GM18519 (cell line): ENCODE measurements at regions not wholly inside any gene's neighbourhood (a gene's known extent, or its start where the extent isn't known, plus 50 kb on each side); places are given as distances from the start of the nearest gene placed in this dataset.
"Not testable (repeated sequence)": the region's sequence is repeated elsewhere in the genome, so short reads cannot be mapped to it uniquely, and the experiment has no call there.

Experiments used
- ATAC-seq: cut with Tn5 transposase; IDR thresholded peaks from one replicate; pipeline ENCODE4 v1.9.1; 2021; ENCODE audit warnings: mild to moderate bottlenecking, moderate library complexity; ENCODE audit not compliant: unreplicated experiment, low FRiP score

DNA sequence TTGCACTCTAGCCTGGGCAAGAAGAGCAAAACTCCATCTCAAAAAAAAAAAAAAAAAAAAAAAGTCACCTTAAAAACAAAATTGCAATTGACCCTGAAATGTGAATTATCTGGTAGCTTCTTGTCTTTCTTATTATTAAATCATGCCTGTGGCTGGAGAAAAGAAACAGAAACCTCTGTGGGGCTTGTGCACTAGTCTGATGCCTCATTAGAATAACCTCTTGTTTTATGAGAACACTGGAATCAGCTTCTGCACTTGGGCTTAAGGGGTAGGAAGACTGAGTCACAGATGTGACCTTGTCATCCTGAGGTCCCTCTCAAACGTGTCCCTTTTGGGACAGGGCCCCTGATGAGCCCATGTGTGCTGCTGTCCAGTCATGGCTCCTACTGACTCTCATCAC lies 237.9 kb downstream of the DACT1 start:
- ATAC-seq, result no peak

GRCh38 chr14:58876608-58877007 lies 238.8 kb downstream of the DACT1 start:
- no peak for ATAC-seq

DNA sequence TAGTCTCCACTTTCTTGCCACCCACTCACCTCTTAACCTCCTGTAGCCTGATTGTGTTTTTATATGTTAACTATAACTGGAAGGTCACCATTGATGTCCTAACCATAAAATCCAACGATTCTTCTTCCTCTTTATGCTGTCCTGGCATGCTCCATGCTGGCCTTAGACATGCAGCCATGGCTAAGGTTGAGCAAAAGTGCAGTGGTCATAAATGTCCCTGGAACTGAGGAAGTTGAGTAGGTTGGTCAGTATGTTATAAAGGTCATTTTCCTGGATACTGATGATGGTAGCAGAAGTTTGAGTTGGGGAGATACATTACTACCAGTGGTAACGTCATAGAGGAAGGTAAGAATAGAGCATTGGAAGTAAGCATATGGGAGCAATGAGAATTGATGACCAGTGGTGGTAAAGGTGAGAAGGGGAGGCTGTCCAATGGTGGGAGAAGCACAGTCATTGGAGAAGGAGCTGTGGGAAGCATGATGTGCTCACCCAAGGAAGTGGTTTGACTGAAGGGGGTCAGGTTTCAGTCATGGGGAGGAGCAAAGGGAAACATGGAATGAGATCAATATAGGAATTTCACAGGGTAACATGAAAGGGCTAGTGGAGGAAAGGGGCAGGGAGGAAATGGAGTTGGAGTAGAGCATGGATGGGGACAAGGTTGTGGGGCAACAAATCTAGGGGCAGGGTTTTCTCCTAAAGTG lies 240.8 kb downstream of the DACT1 start:
- ATAC-seq, result no peak

- no peak for ATAC-seq
Measured at GRCh38 chr14:58881433-58881832, 243.7 kb downstream of the DACT1 start.

GRCh38 chr14:58882577-58883018 lies 244.8 kb downstream of the DACT1 start:
- no peak for ATAC-seq

DNA sequence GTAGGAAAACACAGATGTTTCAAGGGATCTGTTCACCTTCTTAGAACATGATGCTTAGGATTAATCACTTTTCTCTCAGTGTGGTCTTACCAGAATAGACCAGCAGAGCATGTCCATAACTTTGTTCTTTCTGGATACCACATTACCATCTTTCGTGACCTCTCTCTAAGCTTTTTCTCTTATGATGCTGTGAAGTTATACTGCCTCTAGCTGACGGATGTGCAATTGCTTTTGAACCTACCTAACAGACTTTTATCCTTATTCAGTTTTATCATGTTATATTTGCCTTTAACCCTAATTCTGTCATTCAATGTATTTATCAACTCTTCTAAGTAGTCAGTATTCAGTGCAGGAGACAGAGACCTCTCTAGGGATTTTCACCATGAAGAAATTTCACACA lies 246.7 kb downstream of the DACT1 start:
- no peak for ATAC-seq

DNA sequence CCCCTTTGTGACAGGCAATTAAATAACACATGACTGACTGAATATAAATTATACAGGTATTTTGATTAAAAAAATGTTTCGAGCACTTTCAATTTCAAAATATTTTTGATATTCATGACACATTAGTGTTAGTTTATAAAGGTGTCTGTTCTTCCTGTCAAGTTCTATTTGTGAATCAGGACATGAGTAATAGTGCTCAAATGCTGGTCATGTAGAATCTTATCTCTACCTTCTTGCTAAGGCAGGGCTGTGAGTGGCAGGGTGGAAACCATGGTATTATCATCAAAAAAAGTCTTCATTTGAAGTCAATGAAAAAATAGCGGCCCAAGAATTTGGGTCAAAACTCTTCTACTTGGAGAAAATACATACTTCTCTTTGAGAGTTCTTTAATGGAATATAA lies 250.2 kb downstream of the DACT1 start:
- ATAC-seq, result no peak

- no peak for ATAC-seq
Measured at GRCh38 chr14:58898655-58899316, 261.0 kb downstream of the DACT1 start.

DNA sequence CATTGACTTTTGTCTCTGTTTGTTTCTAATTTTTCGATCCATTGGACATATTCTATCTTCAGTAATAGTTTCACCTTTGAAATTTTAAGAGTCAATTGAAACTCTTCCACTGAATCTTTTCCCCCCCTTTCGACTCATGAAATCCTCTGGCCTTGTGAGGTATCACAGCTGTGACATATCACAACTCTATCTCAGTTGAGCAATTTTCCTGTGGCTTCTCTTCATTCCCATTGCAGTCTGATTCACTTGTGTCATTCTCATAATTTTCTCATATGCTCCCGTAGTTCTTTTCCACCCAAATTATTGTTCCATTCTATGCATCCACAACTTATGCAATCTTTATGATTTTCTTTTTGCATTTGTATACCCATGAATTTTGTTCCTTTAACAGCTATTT lies 261.6 kb downstream of the DACT1 start:
- no peak for ATAC-seq

DNA sequence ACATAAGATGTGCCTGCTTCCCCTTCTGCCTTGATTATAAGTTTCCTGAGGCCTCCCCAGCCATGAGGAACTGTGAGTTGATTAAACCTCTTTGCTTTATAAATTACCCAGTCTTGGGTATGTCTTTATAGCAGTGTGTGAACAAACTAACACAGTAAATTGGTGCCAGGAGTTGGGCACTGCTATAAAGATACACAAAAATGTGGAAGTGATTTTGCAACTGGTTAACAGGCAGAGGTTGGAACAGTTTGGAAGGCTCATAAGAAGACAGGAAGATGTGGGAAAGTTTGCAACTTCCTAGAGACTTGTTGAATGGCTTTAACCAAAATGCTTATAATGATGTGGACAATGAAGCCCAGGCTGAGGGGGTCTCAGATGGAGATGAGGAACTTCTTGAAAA lies 264.1 kb downstream of the DACT1 start:
- ATAC-seq, result no peak

DNA sequence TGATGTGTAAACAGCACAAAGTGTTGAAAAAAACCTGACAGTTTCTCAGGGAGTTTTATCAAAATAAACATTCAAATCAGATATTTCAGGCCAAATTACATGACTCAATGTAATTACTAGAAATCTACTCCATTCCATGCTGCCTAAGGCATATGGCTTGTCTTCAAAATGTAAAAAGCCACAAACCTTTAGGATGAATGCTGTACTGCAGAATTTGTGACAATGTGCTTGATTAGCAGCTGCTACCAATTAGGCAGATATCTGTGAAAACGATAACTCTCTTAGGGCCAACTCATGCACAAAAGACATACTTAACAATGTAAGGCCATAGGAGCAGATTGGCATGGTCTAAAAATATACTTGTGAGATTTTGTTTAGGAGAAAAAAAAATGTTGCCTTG lies 267.0 kb downstream of the DACT1 start:
- ATAC-seq, result no peak

GRCh38 chr14:58907803-58908202 lies 270.0 kb downstream of the DACT1 start:
- ATAC-seq, result no peak

DNA sequence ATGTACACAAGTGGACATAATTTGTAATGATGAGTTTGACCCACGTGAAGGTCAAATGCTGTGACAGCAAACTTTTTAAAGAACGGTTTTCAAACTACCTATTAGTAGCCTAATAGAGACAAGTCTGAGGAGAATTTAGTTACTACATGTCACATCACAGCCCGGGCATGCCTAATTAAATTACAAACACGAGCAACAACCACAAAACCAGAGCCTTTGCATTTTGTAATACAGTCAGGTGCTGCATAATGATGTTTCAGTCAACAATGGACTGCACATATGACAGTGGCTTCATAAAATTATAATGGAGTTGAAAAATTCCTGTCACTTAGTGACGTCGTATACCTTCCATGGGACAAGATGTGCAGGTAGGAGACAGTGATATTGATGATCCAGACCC lies 274.5 kb downstream of the DACT1 start:
- no peak for ATAC-seq

DNA sequence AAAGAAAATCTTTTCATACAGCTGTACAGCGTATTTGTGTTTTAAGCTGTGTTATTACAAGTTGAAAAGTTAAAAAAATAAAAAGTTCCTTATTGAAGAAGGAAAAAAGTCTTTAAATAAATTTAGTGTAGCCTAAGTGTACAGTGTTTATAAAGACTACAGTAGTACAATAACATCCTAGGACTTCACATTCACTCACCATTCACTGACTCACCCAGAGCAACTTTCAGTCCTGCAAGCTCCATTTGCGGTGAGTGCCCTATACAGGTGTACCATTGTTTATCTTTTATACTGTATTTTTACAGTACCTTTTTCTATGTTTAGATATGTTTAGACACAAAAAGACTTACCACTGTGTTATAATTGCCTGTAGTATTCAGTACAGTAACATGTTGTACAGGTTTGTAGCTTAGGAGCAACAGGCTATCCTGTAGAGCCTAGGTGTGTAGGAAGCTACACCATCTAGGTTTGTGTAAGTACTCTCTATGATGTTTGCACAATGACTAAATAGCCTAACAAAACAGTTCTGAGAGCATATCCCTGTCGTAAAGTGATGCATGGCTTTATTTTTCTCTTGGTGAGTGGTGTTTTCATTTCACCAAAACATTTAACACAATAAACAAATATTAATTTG lies 275.2 kb downstream of the DACT1 start:
- ATAC-seq, result no peak

DNA sequence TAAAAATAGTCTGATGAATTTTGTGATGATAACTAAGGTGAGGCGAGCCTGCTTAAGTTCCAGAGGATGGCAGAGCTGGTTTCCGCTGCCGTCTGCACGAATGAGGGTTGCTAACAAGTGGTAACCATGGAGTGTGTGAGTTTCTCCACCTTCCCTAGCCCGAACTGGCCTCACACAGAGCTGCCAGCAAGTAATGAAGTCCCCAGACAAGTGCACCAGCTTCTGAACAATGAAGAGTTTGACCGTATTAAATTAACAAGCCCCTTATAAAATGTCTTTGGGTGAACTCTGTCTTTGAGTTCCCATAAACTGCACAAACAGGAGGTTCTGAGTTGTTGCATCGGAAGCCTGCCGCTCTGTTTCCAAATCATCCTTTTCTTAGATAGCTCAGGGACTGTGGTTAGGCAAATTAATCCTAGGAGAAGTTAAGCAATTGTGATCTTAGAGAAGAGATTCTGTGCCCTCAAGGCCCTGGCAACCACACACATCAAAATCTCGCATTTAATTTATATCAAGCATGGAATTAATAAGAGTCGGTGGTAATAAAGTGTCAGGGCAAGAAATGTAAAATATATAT lies 274.1 kb upstream of the DAAM1 start:
- no peak for ATAC-seq

GRCh38 chr14:58915646-58916045 lies 272.8 kb upstream of the DAAM1 start:
- ATAC-seq, result no peak

DNA sequence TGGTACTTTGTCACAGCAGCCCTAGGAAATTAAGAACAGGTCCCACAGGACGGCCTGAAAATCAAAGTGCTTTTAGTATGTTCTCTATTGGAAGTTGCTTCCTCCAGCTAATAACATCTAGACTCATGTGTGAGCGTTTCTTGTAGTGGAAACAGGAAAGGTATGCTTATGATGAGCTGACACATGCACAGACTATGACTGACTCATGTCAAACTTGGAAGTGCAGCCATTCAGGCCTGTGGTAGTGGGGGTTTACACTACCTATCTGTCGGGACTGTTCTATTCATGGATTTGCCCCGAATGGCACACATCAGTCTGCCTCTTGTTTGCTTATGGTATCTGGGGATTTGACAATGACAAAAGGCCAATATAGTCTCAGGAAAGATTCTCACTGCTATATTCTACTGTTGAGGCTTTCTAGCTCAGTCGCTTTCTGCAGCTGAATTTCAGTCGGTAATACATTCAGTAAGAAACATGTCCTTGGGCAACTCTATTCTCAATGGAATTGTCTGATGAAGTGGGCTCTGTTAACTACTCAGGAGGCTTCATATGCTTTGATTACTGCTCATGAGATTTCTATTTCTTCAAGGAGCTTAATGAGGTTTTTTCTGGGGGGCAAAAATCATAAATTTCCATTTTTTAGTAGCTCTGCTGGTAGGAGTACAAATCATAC lies 270.3 kb upstream of the DAAM1 start:
- no peak for ATAC-seq

DNA sequence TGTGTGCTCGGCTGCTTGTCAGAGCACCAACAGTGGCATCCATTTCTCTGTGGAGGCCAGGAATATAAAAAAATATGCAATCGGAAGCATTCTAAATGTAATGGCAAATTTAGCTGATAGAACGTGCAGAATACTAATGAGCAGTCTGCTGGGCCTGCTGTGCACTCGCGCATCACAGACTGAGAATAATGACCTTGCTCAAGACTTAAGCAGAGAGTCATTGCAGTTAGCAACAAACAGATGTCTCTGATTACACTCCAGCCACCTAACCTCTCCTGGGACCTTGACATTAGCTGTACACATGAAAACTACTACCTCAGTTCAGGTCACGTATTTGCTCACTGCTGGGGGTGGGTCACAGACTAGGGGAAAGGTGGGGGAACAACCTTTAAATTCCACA lies 269.2 kb upstream of the DAAM1 start:
- no peak for ATAC-seq

- no peak for ATAC-seq
Measured at GRCh38 chr14:58920230-58920629, 268.2 kb upstream of the DAAM1 start.

- not testable (repeated sequence) for ATAC-seq
Measured at GRCh38 chr14:58922201-58922940, 266.1 kb upstream of the DAAM1 start.
